Endothelial cell of umbilical vein (primary cell): ENCODE measurements at regions not wholly inside any gene's neighbourhood (a gene's known extent, or its start where the extent isn't known, plus 50 kb on each side); places are given as distances from the start of the nearest gene placed in this dataset.
"Not testable (repeated sequence)": the region's sequence is repeated elsewhere in the genome, so short reads cannot be mapped to it uniquely, and the experiment has no call there.

Source experiments
- BruUV-seq: library from RNA; stranded (reverse); fragments of 400-500 nt; replicated peaks from 2 replicates; lab custom pipeline; 2021; lab: Mats Ljungman, UMichigan
- CTCF ChIA-PET: fragments of 300-600, 350-600 bp; sonication (Branson Sonifier 250); formaldehyde crosslinking; loops from one replicate; lab custom pipeline; 2021; ENCODE audit warnings: antibody characterized with exemption, inconsistent platforms; lab: Charles Lee
- POLR2A ChIA-PET: fragments of 300-600, 350-600 bp; sonication (Branson Sonifier 250); formaldehyde crosslinking; loops from one replicate; lab custom pipeline; 2021; ENCODE audit warnings: antibody characterized with exemption, inconsistent platforms; lab: Charles Lee
- DNase-seq: peaks from one replicate; pipeline ENCODE4 v3.0.0-alpha.2; 2011; ENCODE audit warnings: low read depth, low spot score
- FAIRE-seq: peaks from 2 replicates; lab custom pipeline; 2011; peaks lifted over from hg19 to GRCh38; lab: Jason Lieb, UNC
- H2AFZ ChIP-seq: 2 replicates; pipeline ENCODE4 v1.6.0; 2012; ENCODE audit warnings: low read depth, low read length, control low read depth, inconsistent platforms
- H3K27ac ChIP-seq: 2 replicates; pipeline ENCODE4 v1.5.1; 2011; ENCODE audit warnings: low read depth, mild to moderate bottlenecking, control low read depth, low read length, moderate library complexity; ENCODE audit not compliant: insufficient read depth
- H3K27me3 ChIP-seq, 2 experiments: 2 replicates each; pipeline versions ENCODE4 v1.6.0 to v1.6.1; 2011; ENCODE audit warnings: low read length in 2 of 2, mixed read lengths in 1 of 2; ENCODE audit not compliant: control insufficient read depth in 2 of 2, insufficient read depth in 2 of 2
- H3K36me3 ChIP-seq, 2 experiments: 2 replicates in 1 of 2; 3 replicates in 1 of 2; pipeline ENCODE4 v1.5.1; 2011; ENCODE audit warnings: low read length in 2 of 2, mild to moderate bottlenecking in 1 of 2, moderate library complexity in 1 of 2; ENCODE audit not compliant: control insufficient read depth in 2 of 2, insufficient read depth in 2 of 2; ENCODE audit errors: extremely low read depth in 1 of 2
- H3K4me1 ChIP-seq: 3 replicates; pipeline ENCODE4 v1.5.1; 2011; ENCODE audit warnings: mild to moderate bottlenecking, low read length; ENCODE audit not compliant: control insufficient read depth, insufficient read depth; ENCODE audit errors: extremely low read depth
- H3K4me2 ChIP-seq: 2 replicates; pipeline ENCODE4 v1.6.1; 2011; ENCODE audit warnings: low read length, control low read depth, mixed read lengths; ENCODE audit not compliant: insufficient read depth
- H3K4me3 ChIP-seq, 3 experiments: fragments of 200-600 bp in 1 of 3; sonication (generic), shearing (Covaris generic) in 1 of 3; replicated peaks in 1 of 3; 2 replicates each; pipeline ENCODE4 v1.5.1; 2011 to 2016; ENCODE audit warnings: control low read depth in 3 of 3, low read length in 3 of 3, mild to moderate bottlenecking in 2 of 3, inconsistent platforms in 1 of 3, low read depth in 1 of 3, moderate library complexity in 1 of 3; ENCODE audit not compliant: insufficient read depth in 1 of 3
- H3K79me2 ChIP-seq: 2 replicates; pipeline ENCODE4 v1.6.0; 2012; ENCODE audit warnings: low read length, inconsistent platforms; ENCODE audit not compliant: control insufficient read depth, insufficient read depth
- H3K9ac ChIP-seq: replicated peaks from 2 replicates; pipeline ENCODE3; 2011; ENCODE audit warnings: low read length, control low read depth; ENCODE audit not compliant: insufficient read depth; ENCODE audit errors: extremely low read depth
- H3K9me1 ChIP-seq: replicated peaks from 3 replicates; pipeline ENCODE4 v1.6.0; 2011; ENCODE audit warnings: mild to moderate bottlenecking, low read length; ENCODE audit not compliant: control insufficient read depth, insufficient read depth; ENCODE audit errors: extremely low read depth
- H3K9me3 ChIP-seq: replicated peaks from 2 replicates; pipeline ENCODE4 v1.5.1; 2012; ENCODE audit warnings: low read length, inconsistent platforms; ENCODE audit not compliant: control insufficient read depth, insufficient read depth
- H4K20me1 ChIP-seq: replicated peaks from 2 replicates; pipeline ENCODE3; 2011; ENCODE audit warnings: mild to moderate bottlenecking, low read length; ENCODE audit not compliant: control insufficient read depth, insufficient read depth; ENCODE audit errors: extremely low read depth
- FOS ChIP-seq: IDR thresholded peaks from 2 replicates; pipeline ENCODE4 v1.6.1; 2011; ENCODE audit warnings: mild to moderate bottlenecking, low read length, moderate library complexity, borderline replicate concordance; ENCODE audit not compliant: insufficient read depth
- dilution Hi-C: fragments of 300-500 bp; cut with MboI; formaldehyde crosslinking; loops from one replicate; pipeline ENCODE4 v1.15.0; 2019; ENCODE audit warnings: low sequenced_read_pairs; ENCODE audit not compliant: extremely low pct_ligation_motif_present
- intact Hi-C: fragments of 100-400 bp; cut with micrococcal nuclease; formaldehyde crosslinking; loops from one replicate; pipeline ENCODE4 v1.10.0; 2022
- TF ChIP-seq, protein P1 (sequence below): IDR thresholded peaks from 2 replicates; pipeline ENCODE4 v1.6.1; 2011; ENCODE audit not compliant: insufficient read depth, insufficient read length

- POLR2A ChIA-PET, H3K4me1 ChIP-seq, H3K4me2 ChIP-seq, H3K27ac ChIP-seq, DNase-seq, H3K9me3 ChIP-seq, H3K9me1 ChIP-seq, intact Hi-C loops, H3K79me2 ChIP-seq, H3K27me3 ChIP-seq, H3K4me3 ChIP-seq, H2AFZ ChIP-seq, H3K36me3 ChIP-seq, CTCF ChIA-PET, dilution Hi-C loops, H4K20me1 ChIP-seq, BruUV-seq, FAIRE-seq, H3K9ac ChIP-seq: not testable (repeated sequence)
These were observed 510.6 kb upstream of the LMO3 start for GRCh38 chr12:17116538-17116937.

DNA sequence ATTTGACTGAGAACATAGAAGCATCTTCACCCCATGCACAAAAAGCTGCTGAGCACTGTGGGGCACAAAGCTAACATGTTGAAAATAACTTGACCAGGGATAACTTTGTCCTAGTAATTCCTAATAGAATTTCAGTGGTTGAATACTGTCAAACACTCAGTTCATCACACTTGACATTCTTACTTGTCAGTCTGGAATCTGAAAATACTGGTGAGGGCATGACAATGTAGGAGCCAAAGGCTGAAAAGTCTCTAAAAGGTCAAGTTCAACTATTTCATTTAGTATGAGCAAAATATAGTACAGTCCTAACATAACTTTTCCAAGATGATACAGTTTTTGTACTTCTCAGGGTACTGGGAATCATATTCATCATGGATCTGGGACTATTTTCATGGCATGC is 504.4 kb upstream of the LMO3 start:
- H3K27me3 ChIP-seq, result no peaks in the 10 kb centered on the region
- no peaks in the 10 kb centered on the region for H3K9me1 ChIP-seq
- BruUV-seq, result no TSS peak
- dilution Hi-C loops (no loop called here), intact Hi-C loops (no loop called here)
- H3K9me3 ChIP-seq, result peaks cover 6% of the 10 kb centered on the region
- ChIA-PET CTCF (no interaction called here), POLR2A (no interaction called here)
- no peak overlapping the region for H3K4me2 ChIP-seq
- no peaks in the 10 kb centered on the region for H3K4me1 ChIP-seq
- no peak overlapping the region for H3K9ac ChIP-seq
- H2AFZ ChIP-seq, result no peak overlapping the region
- no peak overlapping the region for H3K4me3 ChIP-seq
- FAIRE-seq (no peak), DNase-seq (no peak)
- TF ChIP-seq, protein P1, sequence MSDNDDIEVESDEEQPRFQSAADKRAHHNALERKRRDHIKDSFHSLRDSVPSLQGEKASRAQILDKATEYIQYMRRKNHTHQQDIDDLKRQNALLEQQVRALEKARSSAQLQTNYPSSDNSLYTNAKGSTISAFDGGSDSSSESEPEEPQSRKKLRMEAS, result no peak
- no peak for TF ChIP-seq FOS
- no peaks in the 10 kb centered on the region for H3K36me3 ChIP-seq
- H4K20me1 ChIP-seq, result no peaks in the 10 kb centered on the region
- no peaks in the 10 kb centered on the region for H3K79me2 ChIP-seq
- no peak overlapping the region for H3K27ac ChIP-seq
